ACC112 (cell line): ENCODE measurements at regions not wholly inside any gene's neighbourhood (a gene's known extent, or its start where the extent isn't known, plus 50 kb on each side); places are given as distances from the start of the nearest gene placed in this dataset.
"Not testable (repeated sequence)": the region's sequence is repeated elsewhere in the genome, so short reads cannot be mapped to it uniquely, and the experiment has no call there.

Experiments
- H2AFZ ChIP-seq: fragments of 200-600 bp; sonication (generic); one replicate; pipeline ENCODE4 v1.6.0; 2017; ENCODE audit warnings: antibody characterized with exemption, low read length; ENCODE audit not compliant: unreplicated experiment
- H3K27ac ChIP-seq: fragments of 200-600 bp; sonication (generic); 2 replicates; pipeline ENCODE4 v1.5.1; 2014; ENCODE audit warnings: low read depth, mild to moderate bottlenecking, antibody characterized with exemption, low read length, moderate library complexity
- H3K27me3 ChIP-seq: fragments of 200-600 bp; sonication (generic); 2 replicates; pipeline ENCODE4 v1.6.1; 2014; ENCODE audit warnings: mild to moderate bottlenecking, antibody characterized with exemption, low read length, moderate library complexity, mixed read lengths; ENCODE audit not compliant: insufficient read depth
- H3K36me3 ChIP-seq: fragments of 200-600 bp; sonication (generic); 2 replicates; pipeline ENCODE4 v1.6.1; 2016; ENCODE audit warnings: mild to moderate bottlenecking, antibody characterized with exemption, low read length, moderate library complexity, mixed read lengths; ENCODE audit not compliant: insufficient read depth
- H3K4me1 ChIP-seq: fragments of 200-600 bp; sonication (generic); one replicate; pipeline ENCODE4 v1.6.1; 2016; ENCODE audit warnings: low read length, mixed read lengths; ENCODE audit not compliant: insufficient read depth, unreplicated experiment, control insufficient read depth
- H3K4me3 ChIP-seq: fragments of 200-600 bp; sonication (generic); 2 replicates; pipeline ENCODE4 v1.5.1; 2014; ENCODE audit warnings: mild to moderate bottlenecking, low read depth, low read length
- H3K79me2 ChIP-seq: fragments of 200-600 bp; sonication (generic); one replicate; pipeline ENCODE4 v1.6.0; 2016; ENCODE audit warnings: low read length; ENCODE audit not compliant: control insufficient read depth, unreplicated experiment, insufficient read depth

GRCh38 chr4:83730958-83731357, 195.1 kb downstream of the GPAT3 start:
- H3K79me2 ChIP-seq, H3K36me3 ChIP-seq, H3K4me3 ChIP-seq, H3K4me1 ChIP-seq, H2AFZ ChIP-seq, H3K27ac ChIP-seq: not testable (repeated sequence)
- H3K27me3 ChIP-seq, result peaks cover 21% of the 10 kb centered on the region

- H3K27ac ChIP-seq, result no peak overlapping the region
- no peaks in the 10 kb centered on the region for H3K4me1 ChIP-seq
Measured at GRCh38 chr4:83728191-83728590, 192.3 kb downstream of the GPAT3 start.

GRCh38 chr4:83725336-83726085, 189.6 kb downstream of the GPAT3 start:
- H3K4me1 ChIP-seq, result no peaks in the 10 kb centered on the region
- H3K27ac ChIP-seq, result no peak overlapping the region
- H3K79me2 ChIP-seq, result no peaks in the 10 kb centered on the region
- peaks cover 25% of the 10 kb centered on the region for H3K27me3 ChIP-seq
- H3K36me3 ChIP-seq, result no peaks in the 10 kb centered on the region
- no peak overlapping the region for H2AFZ ChIP-seq
- no peak overlapping the region for H3K4me3 ChIP-seq

More at GRCh38 chr4:83728191-83728590, 192.3 kb downstream of the GPAT3 start:
- peaks cover 25% of the 10 kb centered on the region for H3K27me3 ChIP-seq
- no peaks in the 10 kb centered on the region for H3K36me3 ChIP-seq
- no peak overlapping the region for H2AFZ ChIP-seq
- no peak overlapping the region for H3K4me3 ChIP-seq
- no peaks in the 10 kb centered on the region for H3K79me2 ChIP-seq

GRCh38 chr4:83724485-83725335, 188.8 kb downstream of the GPAT3 start:
- Histone ChIP-seq H3K4me3 (no peak overlapping the region), H3K27ac (no peak overlapping the region), H2AFZ (no peak overlapping the region), H3K36me3 (no peaks in the 10 kb centered on the region), H3K4me1 (no peaks in the 10 kb centered on the region), H3K79me2 (no peaks in the 10 kb centered on the region), H3K27me3 (peaks cover 25% of the 10 kb centered on the region)

GRCh38 chr4:83723609-83724008, 187.7 kb downstream of the GPAT3 start:
- no peak overlapping the region for H3K4me3 ChIP-seq

GRCh38 chr4:83722730-83723269, 186.9 kb downstream of the GPAT3 start:
- no peak overlapping the region for H3K27ac ChIP-seq
- H3K79me2 ChIP-seq, result no peaks in the 10 kb centered on the region
- H3K36me3 ChIP-seq, result no peaks in the 10 kb centered on the region
- H3K4me3 ChIP-seq, result no peak overlapping the region
- peak overlapping the region; percentile 12 for H2AFZ ChIP-seq
- H3K27me3 ChIP-seq, result peaks cover 25% of the 10 kb centered on the region
- H3K4me1 ChIP-seq, result no peaks in the 10 kb centered on the region

More at GRCh38 chr4:83723609-83724008, 187.7 kb downstream of the GPAT3 start:
- Histone ChIP-seq H2AFZ (no peak overlapping the region), H3K4me1 (no peaks in the 10 kb centered on the region), H3K36me3 (no peaks in the 10 kb centered on the region), H3K79me2 (no peaks in the 10 kb centered on the region), H3K27me3 (peaks cover 25% of the 10 kb centered on the region), H3K27ac (no peak overlapping the region)

- no peaks in the 10 kb centered on the region for H3K4me1 ChIP-seq
- H3K27me3 ChIP-seq, result no peaks in the 10 kb centered on the region
- H3K79me2 ChIP-seq, result no peaks in the 10 kb centered on the region
- no peaks in the 10 kb centered on the region for H3K36me3 ChIP-seq
- H3K4me3 ChIP-seq, result no peak overlapping the region
- no peak overlapping the region for H2AFZ ChIP-seq
- H3K27ac ChIP-seq, result no peak overlapping the region
Measured at GRCh38 chr4:83716874-83717273, 181.0 kb downstream of the GPAT3 start.

- Histone ChIP-seq H3K27me3 (no peaks in the 10 kb centered on the region; the same call in 1 of the 2 replicates), H2AFZ (no peak overlapping the region), H3K4me1 (no peaks in the 10 kb centered on the region), H3K27ac (no peak overlapping the region), H3K79me2 (no peaks in the 10 kb centered on the region), H3K36me3 (no peaks in the 10 kb centered on the region), H3K4me3 (no peak overlapping the region)
Measured at GRCh38 chr4:83712890-83713289, 177.0 kb downstream of the GPAT3 start.

- Histone ChIP-seq H3K27me3 (no peaks in the 10 kb centered on the region; the same call in 1 of the 2 replicates), H3K4me3 (no peak overlapping the region), H3K27ac (no peak overlapping the region), H3K79me2 (no peaks in the 10 kb centered on the region), H2AFZ (no peak overlapping the region), H3K36me3 (no peaks in the 10 kb centered on the region), H3K4me1 (no peaks in the 10 kb centered on the region)
Measured at GRCh38 chr4:83709627-83710026, 173.7 kb downstream of the GPAT3 start.

GRCh38 chr4:83708500-83709175, 172.7 kb downstream of the GPAT3 start:
- Histone ChIP-seq H2AFZ (no peak overlapping the region), H3K27ac (no peak overlapping the region), H3K4me3 (no peak overlapping the region), H3K4me1 (no peaks in the 10 kb centered on the region), H3K36me3 (no peaks in the 10 kb centered on the region), H3K79me2 (no peaks in the 10 kb centered on the region), H3K27me3 (no peaks in the 10 kb centered on the region; the same call in 1 of the 2 replicates)
